NK-92 treated with Interleukin-12 subunit alpha and Interleukin-12 subunit beta, amount 100 ng/mL, for 24 hours (cell line): ENCODE measurements at regions not wholly inside any gene's neighbourhood (a gene's known extent, or its start where the extent isn't known, plus 50 kb on each side); places are given as distances from the start of the nearest gene placed in this dataset.
"Not testable (repeated sequence)": the region's sequence is repeated elsewhere in the genome, so short reads cannot be mapped to it uniquely, and the experiment has no call there.

Experiments used
- DNase-seq: peaks from one replicate; lab custom pipeline; 2025; lab: John Stamatoyannopoulos, UW

GRCh38 chr18:43965691-43966090, 688.4 kb upstream of the SYT4 start:
- DNase-seq = no peak

GRCh38 chr18:43970656-43971055, 693.4 kb upstream of the SYT4 start:
- DNase-seq = no peak

- DNase-seq = no peak
These were observed 700.9 kb upstream of the SYT4 start for GRCh38 chr18:43978174-43978573.

GRCh38 chr18:43982582-43982981, 698.1 kb upstream of the SETBP1 start:
- DNase-seq = no peak

- not testable (repeated sequence) for DNase-seq
These were observed 693.6 kb upstream of the SETBP1 start for GRCh38 chr18:43987061-43987460.

- DNase-seq = no peak
These were observed 687.9 kb upstream of the SETBP1 start for GRCh38 chr18:43992741-43993140.

GRCh38 chr18:43994381-43994780, 686.3 kb upstream of the SETBP1 start:
- DNase-seq = no peak

- no peak for DNase-seq
These were observed 666.8 kb upstream of the SETBP1 start for GRCh38 chr18:44013871-44014270.

GRCh38 chr18:44025421-44025820, 655.3 kb upstream of the SETBP1 start:
- no peak for DNase-seq

- DNase-seq = no peak
These were observed 652.6 kb upstream of the SETBP1 start for GRCh38 chr18:44028109-44028508.

- no peak for DNase-seq
These were observed 649.6 kb upstream of the SETBP1 start for GRCh38 chr18:44031063-44031462.

GRCh38 chr18:44033144-44033701, 647.5 kb upstream of the SETBP1 start:
- DNase-seq = peak; percentile 57

- DNase-seq = no peak
These were observed 645.1 kb upstream of the SETBP1 start for GRCh38 chr18:44035554-44035953.

GRCh38 chr18:44036501-44036900, 644.2 kb upstream of the SETBP1 start:
- no peak for DNase-seq

- no peak for DNase-seq
These were observed 641.5 kb upstream of the SETBP1 start for GRCh38 chr18:44039216-44039615.

GRCh38 chr18:44039826-44040225, 640.9 kb upstream of the SETBP1 start:
- DNase-seq = no peak

- no peak for DNase-seq
These were observed 639.1 kb upstream of the SETBP1 start for GRCh38 chr18:44041553-44041952.

- no peak for DNase-seq
These were observed 638.7 kb upstream of the SETBP1 start for GRCh38 chr18:44041961-44042360.

- DNase-seq = no peak
These were observed 634.2 kb upstream of the SETBP1 start for GRCh38 chr18:44046376-44046975.

GRCh38 chr18:44047585-44047984, 633.1 kb upstream of the SETBP1 start:
- DNase-seq = no peak

- no peak for DNase-seq
These were observed 632.3 kb upstream of the SETBP1 start for GRCh38 chr18:44048435-44048834.

GRCh38 chr18:44048846-44049245, 631.8 kb upstream of the SETBP1 start:
- DNase-seq = no peak

- DNase-seq = no peak
These were observed 629.7 kb upstream of the SETBP1 start for GRCh38 chr18:44051026-44051425.

- DNase-seq = no peak
These were observed 626.2 kb upstream of the SETBP1 start for GRCh38 chr18:44054514-44054913.
